H1 (cell line): ENCODE measurements at regions not wholly inside any gene's neighbourhood (a gene's known extent, or its start where the extent isn't known, plus 50 kb on each side); places are given as distances from the start of the nearest gene placed in this dataset.
A peak's percentile ranks its signal among the peaks of the same experiment; 100 is the strongest.

Source experiments
- CTCF ChIA-PET: fragments of 300-600 bp; sonication (Branson Sonifier 250); formaldehyde crosslinking; loops from one replicate; lab custom pipeline; 2021; ENCODE audit not compliant: partially characterized antibody; lab: Charles Lee
- POLR2A ChIA-PET: fragments of 300-600 bp; sonication (Branson Sonifier 250); formaldehyde crosslinking; loops from one replicate; lab custom pipeline; 2021; ENCODE audit warnings: inconsistent platforms; ENCODE audit not compliant: partially characterized antibody; lab: Charles Lee
- DNase-seq, 2 experiments: peaks; one replicate each; pipeline versions ENCODE4 v3.0.0 to v3.0.0-alpha.2; 2010 to 2022; ENCODE audit warnings: low spot score in 2 of 2, low read depth in 1 of 2, mixed read lengths in 1 of 2
- FAIRE-seq: peaks from 2 replicates; lab custom pipeline; 2011; peaks lifted over from hg19 to GRCh38; lab: Jason Lieb, UNC
- H2AFZ ChIP-seq: 2 replicates; pipeline ENCODE4 v1.8.1; 2012; ENCODE audit warnings: low read length, inconsistent platforms
- H2AK5ac ChIP-seq: 2 replicates; pipeline ENCODE4 v1.6.1; 2013; ENCODE audit warnings: low read depth, low read length
- H2BK120ac ChIP-seq: replicated peaks from 2 replicates; pipeline ENCODE3; 2013; ENCODE audit warnings: low read depth, low read length, inconsistent platforms
- H2BK12ac ChIP-seq: 2 replicates; pipeline ENCODE4 v1.6.1; 2013; ENCODE audit warnings: low read depth, low read length
- H2BK15ac ChIP-seq: 2 replicates; pipeline ENCODE4 v1.6.1; 2013; ENCODE audit warnings: low read length
- H2BK20ac ChIP-seq: 2 replicates; pipeline ENCODE4 v1.6.1; 2013; ENCODE audit warnings: low read length
- H2BK5ac ChIP-seq: 2 replicates; pipeline ENCODE4 v1.6.1; 2013; ENCODE audit warnings: low read depth, low read length
- H3K14ac ChIP-seq: 2 replicates; pipeline ENCODE4 v1.6.1; 2013; ENCODE audit warnings: inconsistent platforms; ENCODE audit not compliant: insufficient read length
- H3K18ac ChIP-seq: 2 replicates; pipeline ENCODE4 v1.6.1; 2013; ENCODE audit warnings: low read length; ENCODE audit errors: extremely low read depth
- H3K23ac ChIP-seq: 2 replicates; pipeline ENCODE4 v1.6.1; 2013; ENCODE audit warnings: inconsistent platforms; ENCODE audit not compliant: insufficient read length
- H3K23me2 ChIP-seq: 2 replicates; pipeline ENCODE4 v1.6.1; 2013; ENCODE audit warnings: low read depth, low read length
- H3K27ac ChIP-seq: 2 replicates; pipeline ENCODE4 v1.6.1; 2011; ENCODE audit warnings: low read depth, low read length, inconsistent platforms
- H3K27me3 ChIP-seq, 4 experiments: replicated peaks in 1 of 4; 1 replicate in 1 of 4; 2 replicates in 3 of 4; pipeline versions ENCODE4 v1.6.1 to v1.8.1; 2011 to 2013; ENCODE audit warnings: low read length in 3 of 4, mild to moderate bottlenecking in 3 of 4, inconsistent platforms in 2 of 4, mixed read lengths in 2 of 4, moderate library complexity in 1 of 4; ENCODE audit not compliant: control insufficient read depth in 3 of 4, insufficient read depth in 3 of 4; ENCODE audit errors: extremely low read depth in 1 of 4
- H3K36me3 ChIP-seq, 4 experiments: 2 replicates each; pipeline versions ENCODE4 v1.6.1 to v1.8.1; 2011 to 2013; ENCODE audit warnings: mild to moderate bottlenecking in 4 of 4, low read length in 3 of 4, moderate library complexity in 2 of 4, control low read depth in 1 of 4, inconsistent platforms in 1 of 4; ENCODE audit not compliant: insufficient read depth in 4 of 4, control insufficient read depth in 2 of 4
- H3K4ac ChIP-seq: replicated peaks from 2 replicates; pipeline ENCODE3; 2013; ENCODE audit warnings: low read length, low read depth, mixed read lengths, inconsistent platforms; ENCODE audit not compliant: insufficient read length
- H3K4me1 ChIP-seq, 4 experiments: replicated peaks in 1 of 4; 1 replicate in 1 of 4; 2 replicates in 3 of 4; pipeline versions ENCODE4 v1.6.1 to v1.8.1; 2011 to 2013; ENCODE audit warnings: low read length in 3 of 4, inconsistent platforms in 2 of 4, mixed read lengths in 1 of 4; ENCODE audit not compliant: insufficient read depth in 4 of 4, control insufficient read depth in 3 of 4
- H3K4me2 ChIP-seq, 2 experiments: 2 replicates each; pipeline versions ENCODE4 v1.6.1 to v1.8.1; 2011 to 2013; ENCODE audit warnings: low read depth in 2 of 2, low read length in 2 of 2, control low read depth in 1 of 2, inconsistent platforms in 1 of 2, mild to moderate bottlenecking in 1 of 2; ENCODE audit not compliant: insufficient read depth in 1 of 2
- H3K4me3 ChIP-seq, 4 experiments: fragments of 200-600, 300-600 bp in 1 of 4; sonication (generic), shearing (Covaris generic), sonication (Bioruptor Twin) in 1 of 4; 2 replicates each; pipeline versions ENCODE4 v1.5.1 to v1.8.1; 2011 to 2016; ENCODE audit warnings: low read length in 4 of 4, low read depth in 3 of 4, control low read depth in 2 of 4, inconsistent platforms in 2 of 4, mild to moderate bottlenecking in 2 of 4, mixed read lengths in 1 of 4, moderate library complexity in 1 of 4; ENCODE audit not compliant: insufficient read depth in 2 of 4; ENCODE audit errors: extremely low read depth in 1 of 4
- H3K56ac ChIP-seq: replicated peaks from 2 replicates; pipeline ENCODE3; 2013; ENCODE audit warnings: low read depth, mild to moderate bottlenecking, mixed read lengths, low read length, inconsistent platforms; ENCODE audit not compliant: insufficient read length
- H3K79me1 ChIP-seq: 2 replicates; pipeline ENCODE4 v1.6.1; 2013; ENCODE audit warnings: low read depth, low read length, control low read depth
- H3K79me2 ChIP-seq, 2 experiments: 2 replicates each; pipeline versions ENCODE4 v1.6.1 to v1.8.1; 2012 to 2013; ENCODE audit warnings: low read length in 2 of 2, mild to moderate bottlenecking in 2 of 2, inconsistent platforms in 1 of 2; ENCODE audit not compliant: insufficient read depth in 2 of 2, control insufficient read depth in 1 of 2
- H3K9ac ChIP-seq, 4 experiments: replicated peaks in 1 of 4; 1 replicate in 1 of 4; 2 replicates in 3 of 4; pipeline versions ENCODE4 v1.6.1 to v1.8.1; 2011 to 2013; ENCODE audit warnings: low read depth in 3 of 4, low read length in 3 of 4, control low read depth in 2 of 4, mild to moderate bottlenecking in 2 of 4, moderate library complexity in 2 of 4, inconsistent platforms in 1 of 4; ENCODE audit errors: extremely low read depth in 1 of 4
- H3K9me3 ChIP-seq, 2 experiments: 2 replicates each; pipeline versions ENCODE4 v1.6.1 to v1.8.1; 2012 to 2013; ENCODE audit warnings: mild to moderate bottlenecking in 2 of 2, moderate library complexity in 2 of 2, control low read depth in 1 of 2, inconsistent platforms in 1 of 2, low read depth in 1 of 2, low read length in 1 of 2, mixed read lengths in 1 of 2; ENCODE audit not compliant: insufficient read depth in 2 of 2
- H4K20me1 ChIP-seq, 2 experiments: replicated peaks in 1 of 2; 2 replicates each; pipeline versions ENCODE3 to v1.8.1; 2011 to 2013; ENCODE audit warnings: inconsistent platforms in 2 of 2, low read length in 2 of 2, mild to moderate bottlenecking in 1 of 2; ENCODE audit not compliant: insufficient read depth in 2 of 2, control insufficient read depth in 1 of 2
- H4K5ac ChIP-seq: 2 replicates; pipeline ENCODE4 v1.6.1; 2013; ENCODE audit warnings: low read length, low read depth, mixed read lengths, inconsistent platforms; ENCODE audit not compliant: insufficient read length
- H4K8ac ChIP-seq: 2 replicates; pipeline ENCODE4 v1.8.0; 2013; ENCODE audit warnings: mild to moderate bottlenecking, moderate library complexity, low read length, inconsistent platforms; ENCODE audit not compliant: insufficient read depth; ENCODE audit errors: extremely low read depth
- H4K91ac ChIP-seq: replicated peaks from 2 replicates; pipeline ENCODE3; 2013; ENCODE audit warnings: low read length, mixed read lengths, inconsistent platforms; ENCODE audit not compliant: insufficient read length
- CHD1 ChIP-seq: IDR thresholded peaks from 2 replicates; pipeline ENCODE4 v1.6.1; 2012; ENCODE audit warnings: low read depth, low read length, improper control_type of control experiment
- EP300 ChIP-seq, 2 experiments: IDR thresholded peaks; 1 replicate in 1 of 2; 2 replicates in 1 of 2; pipeline ENCODE4 v1.6.1; 2011 to 2012; ENCODE audit warnings: low read depth in 2 of 2, low read length in 2 of 2, mild to moderate bottlenecking in 2 of 2, borderline replicate concordance in 1 of 2, inconsistent platforms in 1 of 2, moderate library complexity in 1 of 2
- FOSL1 ChIP-seq: IDR thresholded peaks from 2 replicates; pipeline ENCODE4 v1.6.1; 2011; ENCODE audit warnings: mild to moderate bottlenecking, low read depth, low read length, moderate library complexity; ENCODE audit not compliant: insufficient read depth
- GABPA ChIP-seq: IDR thresholded peaks from 2 replicates; pipeline ENCODE4 v1.6.1; 2011; ENCODE audit warnings: mild to moderate bottlenecking, low read length, moderate library complexity, borderline replicate concordance; ENCODE audit not compliant: insufficient read depth
- JUN ChIP-seq: IDR thresholded peaks from 2 replicates; pipeline ENCODE4 v1.6.1; 2011; ENCODE audit warnings: low read depth, mild to moderate bottlenecking, improper control_type of control experiment, low read length
- JUND ChIP-seq: IDR thresholded peaks from 2 replicates; pipeline ENCODE4 v1.6.1; 2011; ENCODE audit warnings: mild to moderate bottlenecking, improper control_type of control experiment, low read length
- PHF8 ChIP-seq: fragments of 200-600 bp; sonication (generic); conservative IDR thresholded peaks from 2 replicates; pipeline ENCODE4 v1.7.1; 2012; ENCODE audit warnings: low read depth, mild to moderate bottlenecking, inconsistent platforms, low read length, moderate library complexity
- RAD21 ChIP-seq, 2 experiments: IDR thresholded peaks in 1 of 2; conservative IDR thresholded peaks in 1 of 2; 2 replicates each; pipeline ENCODE4 v1.6.1; 2011; ENCODE audit warnings: low read depth in 2 of 2, low read length in 2 of 2, improper control_type of control experiment in 1 of 2, inconsistent platforms in 1 of 2, mild to moderate bottlenecking in 1 of 2, moderate library complexity in 1 of 2
- RBBP5 ChIP-seq: IDR thresholded peaks from 2 replicates; pipeline ENCODE4 v1.7.1; 2012; ENCODE audit warnings: low read depth, mild to moderate bottlenecking, inconsistent platforms, low read length, moderate library complexity, borderline replicate concordance
- SP1 ChIP-seq: IDR thresholded peaks from 2 replicates; pipeline ENCODE4 v1.6.1; 2011; ENCODE audit warnings: low read depth, low read length
- SP2 ChIP-seq: IDR thresholded peaks from 2 replicates; pipeline ENCODE4 v1.6.1; 2012; ENCODE audit warnings: mild to moderate bottlenecking, low read length, inconsistent platforms
- TAF1 ChIP-seq: IDR thresholded peaks from 2 replicates; pipeline ENCODE4 v1.6.1; 2011; ENCODE audit warnings: mild to moderate bottlenecking, low read depth, low read length
- TBP ChIP-seq: IDR thresholded peaks from 2 replicates; pipeline ENCODE4 v1.6.1; 2011; ENCODE audit warnings: low read depth, low read length, improper control_type of control experiment
- WGBS, 2 experiments: shearing (Covaris generic) in 1 of 2; methylation state at CpG; one replicate each; pipeline versions ENCODE4 v1.1.6 to v1.1.7; 2013 to 2015; ENCODE audit warnings: low lambda C conversion rate in 2 of 2, mixed read lengths in 2 of 2, inconsistent platforms in 1 of 2, low coverage in 1 of 2, missing lambda C conversion rate in 1 of 2; ENCODE audit not compliant: insufficient replicate concordance in 2 of 2, insufficient coverage in 1 of 2, insufficient read length in 1 of 2; ENCODE audit errors: extremely low coverage in 1 of 2, missing lambda C conversion rate in 1 of 2; 5-methylcytosine and 5-hydroxymethylcytosine counted together
- TF ChIP-seq, protein P1 (sequence below): IDR thresholded peaks from 2 replicates; pipeline ENCODE4 v1.6.1; 2012; ENCODE audit warnings: inconsistent platforms

DNA sequence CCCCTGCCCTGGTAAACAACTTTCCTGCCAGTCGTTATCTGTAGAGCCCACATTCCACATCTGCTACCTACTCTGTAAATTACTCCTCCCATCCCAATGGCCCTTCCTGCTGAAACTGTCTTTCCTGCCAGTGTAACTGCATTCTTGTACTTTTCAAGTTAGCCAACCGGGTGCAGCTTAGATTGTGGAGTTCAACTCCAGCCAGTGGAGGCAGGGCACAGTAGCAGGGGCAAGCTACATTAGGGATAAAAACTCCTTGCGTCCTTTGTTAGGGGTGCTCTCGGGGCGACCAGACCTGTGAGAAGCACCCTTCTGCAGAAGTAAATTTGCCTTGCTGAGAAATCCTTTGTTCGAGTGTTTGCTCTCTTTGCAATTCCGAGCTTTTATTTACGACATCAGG lies 639.0 kb upstream of the TYRP1 start:
- peak overlapping the region; percentile 40 to 43; a peak in 3 of 4 replicates for H3K4me2 ChIP-seq
- no peaks in the 10 kb centered on the region for H4K20me1 ChIP-seq
- no peaks in the 10 kb centered on the region for H3K27me3 ChIP-seq
- ChIA-PET POLR2A (no interaction called here), CTCF (interaction anchor here (1.2 kb wide), 1 partner anchor 409 kb away, joined by 3 read pairs; no protein-coding TSS in a partner anchor)
- H2BK120ac ChIP-seq, result no peak overlapping the region
- H3K4ac ChIP-seq, result no peak overlapping the region
- no peak overlapping the region for H4K91ac ChIP-seq
- H2BK12ac ChIP-seq, result 0 out of 2 replicates have a peak overlapping the region, but pooled peaks have one; percentile 4
- peak in 1 of 2 experiments; percentile 47 for DNase-seq
- H3K79me1 ChIP-seq, result no peaks in the 10 kb centered on the region
- H3K23ac ChIP-seq, result no peak overlapping the region
- H3K36me3 ChIP-seq, result no peaks in the 10 kb centered on the region
- no peak overlapping the region for H3K9ac ChIP-seq
- H3K79me2 ChIP-seq, result no peaks in the 10 kb centered on the region
- 0 out of 2 replicates have a peak overlapping the region, but pooled peaks have one; percentile 53 for H2BK15ac ChIP-seq
- 0 out of 2 replicates have a peak overlapping the region, but pooled peaks have one; percentile 25 for H3K27ac ChIP-seq
- no peak overlapping the region for H4K8ac ChIP-seq
- H2AK5ac ChIP-seq, result no peak overlapping the region
- peak overlapping the region; percentile 31 for H2AFZ ChIP-seq
- H3K14ac ChIP-seq, result no peak overlapping the region
- peaks cover 0 to 7% (median 2%) of the 10 kb centered on the region in 4 experiments; a peak in 3 of 7 replicates for H3K4me1 ChIP-seq
- no peak overlapping the region for H3K18ac ChIP-seq
- no peak overlapping the region for H2BK20ac ChIP-seq
- no peaks in the 10 kb centered on the region for H3K9me3 ChIP-seq
- no peak overlapping the region for H4K5ac ChIP-seq
- H3K23me2 ChIP-seq, result no peaks in the 10 kb centered on the region; the same call in 1 of the 2 replicates
- no peak for FAIRE-seq
- H3K56ac ChIP-seq, result no peak overlapping the region
- H2BK5ac ChIP-seq, result no peak overlapping the region
- WGBS, 2 experiments, result 37% methylated on average over 8 of the region's 8 CpGs; no CpG with 5 or more reads in 1 of the 2 experiments
- H3K4me3 ChIP-seq, result no peak overlapping the region
- no peak for TF ChIP-seq PHF8
- TF ChIP-seq SP2, result no peak
- no peak for TF ChIP-seq FOSL1
- no peak for TF ChIP-seq TBP
- no peak for TF ChIP-seq JUN
- TF ChIP-seq TAF1, result no peak
- TF ChIP-seq EP300 (IDR thresholded peaks at IDR 0.05; ENCODE audit: borderline replicate concordance in 1 of 2, low read depth in 2 of 2, low read length in 2 of 2), result no peak
- TF ChIP-seq JUND, result no peak
- 0 out of 2 replicates have a peak, but pooled peaks have one; percentile 21 for TF ChIP-seq SP1
- no peak for TF ChIP-seq RBBP5
- TF ChIP-seq RAD21 (IDR thresholded peaks at IDR 0.05 in 1 of 2, conservative IDR thresholded peaks at IDR 0.05 in 1 of 2; ENCODE audit: low read depth in 2 of 2, low read length in 2 of 2), result peak; percentile 10 to 19; a peak in 2 of 4 replicates
- TF ChIP-seq, protein P1, sequence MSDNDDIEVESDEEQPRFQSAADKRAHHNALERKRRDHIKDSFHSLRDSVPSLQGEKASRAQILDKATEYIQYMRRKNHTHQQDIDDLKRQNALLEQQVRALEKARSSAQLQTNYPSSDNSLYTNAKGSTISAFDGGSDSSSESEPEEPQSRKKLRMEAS, result no peak
- no peak for TF ChIP-seq GABPA
- no peak for TF ChIP-seq CHD1
